D721Med (cell line): ENCODE measurements at regions not wholly inside any gene's neighbourhood (a gene's known extent, or its start where the extent isn't known, plus 50 kb on each side); places are given as distances from the start of the nearest gene placed in this dataset.

Source experiments
- DNase-seq: peaks from one replicate; pipeline ENCODE4 v3.0.0; 2011; ENCODE audit warnings: low spot score; ENCODE audit not compliant: insufficient read length
- FAIRE-seq: peaks from 2 replicates; lab custom pipeline; 2011; peaks lifted over from hg19 to GRCh38; lab: Jason Lieb, UNC
- CTCF ChIP-seq: IDR thresholded peaks from 2 replicates; pipeline ENCODE4 v1.5.1; 2012; ENCODE audit warnings: mild to moderate bottlenecking, control low read depth; ENCODE audit not compliant: insufficient read depth; ENCODE audit errors: missing control alignments

- no peak for TF ChIP-seq CTCF
- DNase-seq = peak; percentile 30
- FAIRE-seq = no peak
Measured at GRCh38 chr20:50408526-50409364, 101.4 kb upstream of the PTPN1 start.

- no peak for TF ChIP-seq CTCF
- DNase-seq (no peak), FAIRE-seq (no peak)
Measured at GRCh38 chr20:50409495-50409894, 100.7 kb upstream of the PTPN1 start.

- TF ChIP-seq CTCF = no peak
- DNase-seq (no peak), FAIRE-seq (no peak)
Measured at GRCh38 chr20:50410343-50410742, 99.8 kb upstream of the PTPN1 start.

- DNase-seq (no peak), FAIRE-seq (no peak)
- TF ChIP-seq CTCF = no peak
Measured at GRCh38 chr20:50412069-50412468, 98.1 kb upstream of the PTPN1 start.

- no peak for TF ChIP-seq CTCF
- no peak for DNase-seq
- no peak for FAIRE-seq
Measured at GRCh38 chr20:50412499-50412898, 97.7 kb upstream of the PTPN1 start.

- no peak for FAIRE-seq
- TF ChIP-seq CTCF = no peak
- DNase-seq = no peak
Measured at GRCh38 chr20:50413088-50413500, 97.1 kb upstream of the PTPN1 start.

GRCh38 chr20:50415021-50415515 lies 95.1 kb upstream of the PTPN1 start:
- FAIRE-seq (no peak), DNase-seq (no peak)
- no peak for TF ChIP-seq CTCF
